ENCODE measurements at regions not wholly inside any gene's neighbourhood (a gene's known extent, or its start where the extent isn't known, plus 50 kb on each side); places are given as distances from the start of the nearest gene placed in this dataset.
"Not testable (repeated sequence)": the region's sequence is repeated elsewhere in the genome, so short reads cannot be mapped to it uniquely, and the experiment has no call there.

GRCh38 chr5:167921796-167922195 is 369.6 kb upstream of the WWC1 start:
- DNase-seq (ENCODE audit: low read depth in 2 of 2): no peak

- DNase-seq (ENCODE audit: low read depth in 2 of 2): no peak
These were observed 368.0 kb upstream of the WWC1 start for GRCh38 chr5:167923396-167923795.

- no peak for DNase-seq (ENCODE audit: low read depth in 2 of 2)
These were observed 361.6 kb upstream of the WWC1 start for GRCh38 chr5:167929841-167930240.

- no peak for DNase-seq (ENCODE audit: low read depth in 2 of 2)
These were observed 356.9 kb upstream of the WWC1 start for GRCh38 chr5:167934551-167934971.

GRCh38 chr5:167936022-167936421 is 355.4 kb upstream of the WWC1 start:
- DNase-seq (ENCODE audit: low read depth in 2 of 2): no peak

GRCh38 chr5:167936944-167937634 is 354.4 kb upstream of the WWC1 start:
- DNase-seq (ENCODE audit: low read depth in 2 of 2): no peak

GRCh38 chr5:167937635-167937998 is 353.8 kb upstream of the WWC1 start:
- DNase-seq (ENCODE audit: low read depth in 2 of 2): no peak

GRCh38 chr5:167939686-167940085 is 351.8 kb upstream of the WWC1 start:
- DNase-seq (ENCODE audit: low read depth in 2 of 2): no peak

GRCh38 chr5:167940911-167941310 is 350.5 kb upstream of the WWC1 start:
- no peak for DNase-seq (ENCODE audit: low read depth in 2 of 2)

- DNase-seq (ENCODE audit: low read depth in 2 of 2): not testable (repeated sequence)
These were observed 349.9 kb upstream of the WWC1 start for GRCh38 chr5:167941556-167941955.

GRCh38 chr5:167943343-167943742 is 348.1 kb upstream of the WWC1 start:
- no peak for DNase-seq (ENCODE audit: low read depth in 2 of 2)

- no peak for DNase-seq (ENCODE audit: low read depth in 2 of 2)
These were observed 347.2 kb upstream of the WWC1 start for GRCh38 chr5:167944121-167944852.

- DNase-seq (ENCODE audit: low read depth in 2 of 2): no peak
These were observed 345.7 kb upstream of the WWC1 start for GRCh38 chr5:167945542-167946384.

- DNase-seq (ENCODE audit: low read depth in 2 of 2): no peak
These were observed 344.1 kb upstream of the WWC1 start for GRCh38 chr5:167947306-167947705.

- DNase-seq (ENCODE audit: low read depth in 2 of 2): no peak
These were observed 343.2 kb upstream of the WWC1 start for GRCh38 chr5:167948251-167948650.

GRCh38 chr5:167949435-167949834 is 342.0 kb upstream of the WWC1 start:
- DNase-seq (ENCODE audit: low read depth in 2 of 2): no peak

- DNase-seq (ENCODE audit: low read depth in 2 of 2): no peak
These were observed 341.2 kb upstream of the WWC1 start for GRCh38 chr5:167950126-167950721.

GRCh38 chr5:167951116-167951515 is 340.3 kb upstream of the WWC1 start:
- no peak for DNase-seq (ENCODE audit: low read depth in 2 of 2)

- DNase-seq (ENCODE audit: low read depth in 2 of 2): no peak
These were observed 339.0 kb upstream of the WWC1 start for GRCh38 chr5:167952278-167952995.

- no peak for DNase-seq (ENCODE audit: low read depth in 2 of 2)
These were observed 338.2 kb upstream of the WWC1 start for GRCh38 chr5:167953151-167953798.

GRCh38 chr5:167961731-167962130 is 329.7 kb upstream of the WWC1 start:
- no peak for DNase-seq (ENCODE audit: low read depth in 2 of 2)

All from activated CD8-positive, alpha-beta memory T cell treated with anti-CD3 and anti-CD28 coated beads for 4 hours (primary cell).